ENCODE measurements at regions not wholly inside any gene's neighbourhood (a gene's known extent, or its start where the extent isn't known, plus 50 kb on each side); places are given as distances from the start of the nearest gene placed in this dataset.

- no peak for FAIRE-seq
These were observed 184.9 kb downstream of the GLI2 start for GRCh38 chr2:120920454-120921148.

DNA sequence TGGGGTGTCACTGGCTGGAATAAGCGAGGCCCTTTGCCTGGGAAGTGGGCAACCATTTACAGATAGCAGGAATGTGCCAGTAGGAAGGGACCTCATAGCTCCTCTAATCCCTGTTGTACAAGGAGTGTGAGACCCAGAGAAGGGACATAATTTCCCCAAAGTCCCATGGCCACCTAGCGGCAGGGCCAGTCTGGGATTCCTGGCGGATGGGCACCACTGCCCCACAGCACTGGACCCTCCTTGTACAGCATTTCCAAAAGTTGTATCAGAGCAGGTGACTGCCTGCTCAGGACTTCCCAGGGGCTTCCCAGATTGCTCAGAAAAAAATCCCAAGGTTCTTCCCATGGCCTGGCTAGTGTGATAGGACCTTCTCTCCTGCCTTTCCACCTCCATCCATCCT, 185.8 kb downstream of the GLI2 start:
- FAIRE-seq = no peak

DNA sequence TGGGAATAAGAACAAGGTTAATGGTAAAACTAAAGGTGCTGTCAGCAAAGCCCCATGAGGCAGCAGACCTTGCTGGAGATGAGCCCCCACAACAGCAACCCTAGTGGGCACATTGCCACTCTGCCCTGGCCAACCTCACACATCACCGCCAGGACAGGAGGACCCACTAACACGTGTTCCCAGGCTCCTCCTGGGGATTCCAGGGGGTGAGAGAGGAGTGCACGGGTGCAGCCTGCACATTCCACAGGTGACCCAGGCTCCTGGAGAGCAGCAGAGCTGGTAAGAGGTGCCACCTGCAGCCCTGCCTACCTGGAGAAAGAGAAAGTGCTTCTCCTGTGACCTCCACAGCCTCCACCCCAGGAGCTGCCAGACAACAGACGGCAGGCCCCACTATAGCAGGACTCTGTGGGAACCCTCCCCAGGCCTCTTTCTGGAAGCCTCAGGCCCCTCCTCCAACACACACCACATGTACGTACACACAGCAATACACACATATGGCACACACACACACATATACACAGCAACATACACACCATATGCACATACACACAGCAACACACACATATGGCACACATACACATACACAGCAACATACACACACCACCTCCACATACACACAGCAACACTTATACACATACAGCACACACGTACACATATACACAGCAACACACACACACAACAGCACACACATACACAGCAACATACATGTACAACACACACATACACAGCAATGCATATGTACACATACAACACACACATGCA, 187.1 kb downstream of the GLI2 start:
- FAIRE-seq = no peak

GRCh38 chr2:120923426-120923825, 187.8 kb downstream of the GLI2 start:
- FAIRE-seq = no peak

- FAIRE-seq = no peak
These were observed 189.3 kb downstream of the GLI2 start for GRCh38 chr2:120924924-120925323.

DNA sequence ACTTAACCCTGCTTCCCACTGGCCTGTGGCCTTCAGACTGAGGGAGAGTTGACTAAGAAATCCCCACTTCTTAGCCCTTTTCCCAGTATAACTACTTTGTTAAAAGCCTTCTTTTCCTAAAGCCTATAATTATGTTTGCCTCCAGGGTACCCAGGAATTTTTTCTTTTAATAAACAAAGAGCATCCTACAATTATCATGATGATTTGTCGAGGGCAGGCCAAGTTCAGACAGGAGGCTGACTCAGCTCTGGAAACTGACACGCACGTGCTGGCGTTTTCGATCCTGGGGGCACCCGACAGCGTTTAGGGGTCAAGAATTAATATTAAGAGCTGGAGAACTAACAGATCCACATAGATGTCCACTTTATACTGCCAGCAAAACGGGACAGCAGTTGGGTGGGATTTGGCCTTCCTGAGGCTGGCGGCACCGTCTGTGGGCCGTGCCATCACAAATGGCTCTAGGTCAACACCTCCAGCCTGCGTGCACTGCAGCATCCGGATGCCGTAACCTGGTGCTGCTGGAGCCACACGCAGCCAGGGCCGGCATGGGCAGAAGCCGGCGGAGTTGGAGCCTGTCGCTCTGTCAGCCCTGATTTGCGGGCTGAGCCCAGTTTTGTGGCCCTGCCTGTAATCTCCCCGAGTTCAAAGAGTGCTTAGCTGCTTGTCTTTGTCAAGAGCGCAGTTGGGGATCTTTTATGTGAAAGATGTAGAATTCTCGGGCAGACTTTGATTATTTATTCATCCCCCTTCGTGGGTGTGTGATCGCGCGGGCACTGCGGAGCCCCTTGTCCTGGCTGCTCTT, 191.0 kb downstream of the GLI2 start:
- no peak for FAIRE-seq

- FAIRE-seq = no peak
These were observed 191.6 kb downstream of the GLI2 start for GRCh38 chr2:120927265-120927628.

DNA sequence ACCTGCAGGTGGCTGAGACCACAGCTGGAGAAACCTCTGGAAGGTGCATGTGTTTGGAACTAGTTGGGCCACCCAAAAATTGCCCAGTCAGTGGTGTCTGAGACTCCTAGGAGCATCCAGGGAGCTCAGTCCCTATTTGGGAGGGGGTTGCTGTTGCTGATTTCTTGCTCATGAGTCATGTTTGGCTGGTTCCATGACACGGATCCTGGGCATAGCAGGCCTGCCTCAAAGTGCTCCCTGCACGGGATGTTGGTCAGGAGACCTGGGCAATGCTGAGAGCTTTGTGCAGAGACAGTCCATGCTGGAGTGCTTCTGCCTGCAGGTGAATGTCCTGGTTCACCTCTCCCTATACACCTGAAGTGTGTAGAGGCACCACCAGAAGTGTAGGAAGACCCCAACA, 194.2 kb downstream of the GLI2 start:
- FAIRE-seq = no peak

- no peak for FAIRE-seq
These were observed 194.6 kb downstream of the GLI2 start for GRCh38 chr2:120930236-120930635.

- FAIRE-seq = no peak
These were observed 195.2 kb downstream of the GLI2 start for GRCh38 chr2:120930864-120931263.

- FAIRE-seq = no peak
These were observed 196.8 kb downstream of the GLI2 start for GRCh38 chr2:120932472-120932871.

GRCh38 chr2:120932881-120933280, 197.2 kb downstream of the GLI2 start:
- FAIRE-seq = no peak

DNA sequence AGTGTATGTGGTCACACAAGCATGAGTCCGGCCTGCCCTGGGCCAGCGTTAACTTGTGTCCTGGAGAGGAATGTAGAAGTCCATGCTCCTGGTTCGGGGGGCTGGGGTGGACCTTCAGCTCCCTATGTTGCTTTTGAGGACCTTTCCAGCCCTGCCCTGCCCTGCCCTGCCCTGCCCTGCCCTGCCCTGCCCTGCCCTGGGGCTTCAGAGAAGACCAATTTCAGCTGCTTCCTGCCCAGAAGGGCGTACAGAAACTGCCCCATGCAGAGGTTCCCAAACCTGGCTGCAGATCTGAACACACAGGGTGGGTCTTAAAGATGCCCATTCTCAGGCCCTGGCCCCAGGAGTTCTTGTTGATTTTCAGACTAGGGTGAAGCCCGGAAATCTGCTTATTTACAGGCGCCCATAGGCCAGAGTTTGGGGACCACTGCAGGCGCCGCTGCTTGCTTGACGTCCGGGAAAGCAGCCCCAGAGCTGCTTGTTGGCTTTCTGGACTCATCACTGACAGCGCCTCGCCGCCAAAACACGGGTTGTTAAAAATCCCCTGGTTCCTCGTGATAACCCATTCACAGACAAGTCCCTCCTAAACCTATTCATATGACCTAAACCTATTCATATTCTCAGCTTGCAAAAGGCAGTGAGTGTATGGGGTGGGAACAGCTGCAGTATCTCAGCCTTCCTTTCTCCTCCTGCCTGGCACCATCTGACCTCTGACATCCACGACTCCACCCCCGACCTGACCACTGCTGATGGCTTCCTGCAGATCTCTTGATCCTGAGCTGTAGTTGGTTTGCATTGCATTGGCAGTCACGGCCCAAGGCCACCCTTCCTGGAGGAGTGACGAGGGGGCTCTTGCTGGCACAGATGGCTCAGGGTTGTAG, 198.3 kb downstream of the GLI2 start:
- no peak for FAIRE-seq

- no peak for FAIRE-seq
These were observed 199.1 kb downstream of the GLI2 start for GRCh38 chr2:120934574-120935338.

DNA sequence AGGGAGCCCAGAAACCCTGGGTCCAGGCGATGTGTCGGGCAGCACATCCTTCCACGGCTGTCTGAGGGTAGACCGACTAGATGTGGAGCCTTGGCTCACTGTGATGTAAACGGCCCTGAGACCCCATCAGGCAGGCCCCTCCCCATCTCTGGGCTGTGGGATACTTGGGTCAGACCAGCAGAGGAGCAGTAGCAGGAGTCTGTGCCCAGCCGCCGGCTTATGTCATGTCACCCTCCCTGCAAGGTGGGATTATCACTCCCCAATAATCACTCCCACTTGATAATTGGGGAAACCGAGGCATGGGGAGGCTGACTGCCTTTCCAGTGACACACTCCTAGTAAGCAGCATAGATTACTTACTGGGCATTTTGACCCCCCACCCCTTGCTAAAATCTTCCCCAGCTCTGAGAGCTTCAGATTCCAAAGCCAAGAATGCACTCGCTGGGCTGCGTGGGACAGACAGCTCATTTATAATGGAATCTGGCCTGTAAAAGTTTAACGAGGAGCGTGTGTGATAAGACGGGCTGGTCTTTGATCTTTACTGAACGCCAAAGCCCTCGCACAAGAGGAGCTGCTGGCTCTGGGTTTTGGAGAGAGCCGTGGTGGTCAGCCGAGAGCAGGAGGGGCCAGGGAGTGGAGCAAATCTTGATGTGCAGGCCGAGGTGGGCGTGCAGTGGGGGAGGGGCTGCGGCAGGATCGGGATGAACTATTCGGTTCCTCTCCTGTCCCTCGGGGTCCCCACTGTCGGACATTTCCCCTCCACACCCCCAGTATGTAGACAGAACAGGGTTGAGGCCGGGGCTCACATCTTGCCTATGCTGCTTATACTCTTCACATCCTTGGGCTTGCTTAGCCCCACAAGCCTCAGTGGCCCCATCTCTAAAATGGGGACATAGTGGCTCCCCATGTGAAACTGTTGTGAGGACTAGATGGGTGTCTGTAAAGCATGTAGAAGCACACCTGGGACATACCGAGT, 200.0 kb downstream of the GLI2 start:
- no peak for FAIRE-seq

DNA sequence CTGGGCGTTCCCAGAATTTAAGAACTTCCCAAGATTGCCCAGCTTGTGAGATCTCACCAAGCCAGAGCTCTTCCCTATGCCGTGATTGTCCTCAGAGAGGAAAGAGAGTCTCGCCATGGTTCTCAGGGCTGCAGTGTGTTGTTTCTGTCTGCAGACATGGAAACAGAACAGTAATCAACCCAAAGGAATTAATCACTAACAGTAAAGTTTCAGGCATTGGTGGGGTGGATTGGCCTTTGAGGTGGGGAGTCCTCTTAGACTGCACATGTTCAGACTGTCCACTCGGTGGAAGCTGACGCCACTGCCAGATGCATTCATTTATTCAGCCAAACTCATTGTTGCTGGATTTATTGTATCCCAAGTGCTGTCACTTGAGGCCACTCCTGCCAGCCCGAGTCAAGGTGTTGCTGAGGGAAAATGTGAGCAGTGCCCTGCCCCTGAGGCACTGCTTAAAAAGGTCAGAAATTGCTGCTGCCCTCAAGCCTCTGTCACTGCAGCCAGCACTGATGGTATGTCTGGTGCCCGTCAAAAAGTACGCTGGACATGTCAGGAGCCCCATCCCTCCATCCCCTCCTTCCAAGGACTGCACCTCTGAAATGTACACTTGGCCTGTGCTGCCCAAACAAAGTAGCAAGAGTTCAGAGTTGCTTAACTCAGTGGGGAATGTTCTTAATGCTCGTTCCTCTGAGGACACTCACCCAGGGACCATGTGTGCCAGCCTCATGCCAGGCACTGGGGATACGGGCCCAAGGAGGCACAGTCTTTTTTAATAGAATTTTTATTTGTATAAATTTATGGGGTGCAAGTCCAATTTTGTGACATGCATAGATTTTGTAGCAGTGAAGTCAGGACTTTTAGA, 201.0 kb downstream of the GLI2 start:
- FAIRE-seq = no peak

- FAIRE-seq = no peak
These were observed 202.0 kb downstream of the GLI2 start for GRCh38 chr2:120937686-120938044.

- FAIRE-seq = no peak
These were observed 202.5 kb downstream of the GLI2 start for GRCh38 chr2:120938045-120938771.

All from G401.6 (cell line).